ENCODE measurements at regions not wholly inside any gene's neighbourhood (a gene's known extent, or its start where the extent isn't known, plus 50 kb on each side); places are given as distances from the start of the nearest gene placed in this dataset.

DNA sequence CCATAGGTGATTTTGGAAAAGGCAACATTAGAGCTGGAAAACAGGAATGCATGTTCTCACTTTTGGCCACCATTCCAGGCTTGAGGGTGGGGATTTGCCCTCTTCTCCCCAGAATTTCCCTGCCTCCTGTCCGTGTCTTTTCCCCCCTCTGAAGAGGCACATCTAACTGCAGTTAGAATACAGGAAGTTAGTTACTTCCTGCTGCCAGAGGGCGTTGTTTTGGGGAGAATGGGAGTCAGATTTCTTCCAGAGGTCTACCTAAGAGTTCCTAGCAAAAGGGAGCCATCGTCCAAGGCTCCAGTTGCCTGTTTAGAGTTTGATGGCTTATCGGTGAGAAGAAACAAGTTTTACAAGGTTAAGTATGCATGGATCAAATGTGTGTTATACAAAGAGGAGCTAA, 112.8 kb upstream of the IGF1 start:
- intact Hi-C loops (cut with micrococcal nuclease): no loop called here
- Histone ChIP-seq H2BK20ac (ENCODE audit: low read depth, low read length) (no peak overlapping the region), H3K4me2 (ENCODE audit: low read depth, low read length) (no peak overlapping the region), H3K9ac (ENCODE audit: low read depth, low read length) (no peak overlapping the region), H2AK5ac (ENCODE audit: low read depth, low read length) (no peak overlapping the region), H4K91ac (ENCODE audit: insufficient read depth, low read depth, low read length) (no peak overlapping the region), H3K79me1 (ENCODE audit: low read depth in 1 of 2, low read length in 2 of 2) (no peaks in the 10 kb centered on the region), H3K4me1 (ENCODE audit: control insufficient read depth, insufficient read depth, low read length) (no peaks in the 10 kb centered on the region), H2AK9ac (replicated peaks; ENCODE audit: low read depth, low read length, poor library complexity) (no peak overlapping the region), H3K23ac (ENCODE audit: low read depth, low read length) (no peak overlapping the region), H3K36me3 (ENCODE audit: control insufficient read depth, insufficient read depth, low read length) (no peaks in the 10 kb centered on the region), H2BK15ac (ENCODE audit: low read depth, low read length) (no peak overlapping the region), H3K9me1 (ENCODE audit: insufficient read depth, low read length) (no peaks in the 10 kb centered on the region), H3K9me3 (ENCODE audit: control insufficient read depth, insufficient read depth, low read length) (no peaks in the 10 kb centered on the region), H2AFZ (replicated peaks; ENCODE audit: low read length, poor library complexity) (no peak overlapping the region), H2BK5ac (ENCODE audit: low read depth, low read length, poor library complexity, severe bottlenecking) (no peak overlapping the region), H3K14ac (replicated peaks; ENCODE audit: low read depth, low read length) (no peak overlapping the region), H3K56ac (ENCODE audit: extremely low read depth, insufficient read depth, low read length) (no peak overlapping the region), H3K18ac (ENCODE audit: low read depth, low read length) (no peak overlapping the region), H3K4ac (ENCODE audit: low read depth, low read length) (no peak overlapping the region), H2BK120ac (ENCODE audit: low read depth, low read length) (no peak overlapping the region), H4K8ac (ENCODE audit: low read depth in 2 of 2, low read length in 2 of 2) (no peak overlapping the region), H3K27me3 (ENCODE audit: control insufficient read depth, insufficient read depth, low read length) (peaks cover 1% of the 10 kb centered on the region; the same call in 1 of the 2 replicates), H3K27ac (ENCODE audit: insufficient read depth, low read length) (no peak overlapping the region), H4K20me1 (ENCODE audit: insufficient read depth, low read length) (no peaks in the 10 kb centered on the region), H4K5ac (ENCODE audit: low read depth, low read length) (no peak overlapping the region), H3K4me3 (ENCODE audit: insufficient read depth, low read depth, low read length) (no peak overlapping the region)
- no peak for ATAC-seq (ENCODE audit: low read depth)
- BruUV-seq (replicated peaks): no TSS peak
- DNase-seq: no peak
- dilution Hi-C loops (cut with HindIII; ENCODE audit: low sequenced_read_pairs, unreplicated experiment): no loop called here
- no CpG with 5 or more reads among the region's 4 CpGs for WGBS, 2 experiments (ENCODE audit: extremely low coverage in 2 of 2, insufficient read length in 1 of 2)
- TF ChIP-seq ELK1 (IDR thresholded peaks at IDR 0.05; ENCODE audit: borderline replicate concordance, low read depth, low read length) (no peak), RFX5 (IDR thresholded peaks at IDR 0.05; ENCODE audit: low read depth, low read length) (no peak), RAD21 (IDR thresholded peaks at IDR 0.05; ENCODE audit: low read length) (no peak), CHD1 (IDR thresholded peaks at IDR 0.05; ENCODE audit: low read depth, low read length) (no peak), MXI1 (IDR thresholded peaks at IDR 0.05; ENCODE audit: borderline replicate concordance, low read depth, low read length) (no peak), NFE2L2 (IDR thresholded peaks at IDR 0.05; ENCODE audit: low read depth, low read length) (no peak), MAZ (IDR thresholded peaks at IDR 0.05; ENCODE audit: borderline replicate concordance, low read depth, low read length) (no peak), POLR2A (IDR thresholded peaks at IDR 0.05; ENCODE audit: low read depth, low read length) (no peak), BHLHE40 (IDR thresholded peaks at IDR 0.05; ENCODE audit: low read depth, low read length) (no peak), RCOR1 (IDR thresholded peaks at IDR 0.05; ENCODE audit: insufficient replicate concordance, low read length) (no peak), SMC3 (IDR thresholded peaks at IDR 0.05; ENCODE audit: low read depth, low read length) (no peak), MAFK (IDR thresholded peaks at IDR 0.05; ENCODE audit: low read depth, low read length) (no peak), FOS (IDR thresholded peaks at IDR 0.05; ENCODE audit: low read depth, low read length) (no peak), CEBPB (IDR thresholded peaks at IDR 0.05; ENCODE audit: low read depth, low read length) (no peak)
- TF ChIP-seq, protein P1, sequence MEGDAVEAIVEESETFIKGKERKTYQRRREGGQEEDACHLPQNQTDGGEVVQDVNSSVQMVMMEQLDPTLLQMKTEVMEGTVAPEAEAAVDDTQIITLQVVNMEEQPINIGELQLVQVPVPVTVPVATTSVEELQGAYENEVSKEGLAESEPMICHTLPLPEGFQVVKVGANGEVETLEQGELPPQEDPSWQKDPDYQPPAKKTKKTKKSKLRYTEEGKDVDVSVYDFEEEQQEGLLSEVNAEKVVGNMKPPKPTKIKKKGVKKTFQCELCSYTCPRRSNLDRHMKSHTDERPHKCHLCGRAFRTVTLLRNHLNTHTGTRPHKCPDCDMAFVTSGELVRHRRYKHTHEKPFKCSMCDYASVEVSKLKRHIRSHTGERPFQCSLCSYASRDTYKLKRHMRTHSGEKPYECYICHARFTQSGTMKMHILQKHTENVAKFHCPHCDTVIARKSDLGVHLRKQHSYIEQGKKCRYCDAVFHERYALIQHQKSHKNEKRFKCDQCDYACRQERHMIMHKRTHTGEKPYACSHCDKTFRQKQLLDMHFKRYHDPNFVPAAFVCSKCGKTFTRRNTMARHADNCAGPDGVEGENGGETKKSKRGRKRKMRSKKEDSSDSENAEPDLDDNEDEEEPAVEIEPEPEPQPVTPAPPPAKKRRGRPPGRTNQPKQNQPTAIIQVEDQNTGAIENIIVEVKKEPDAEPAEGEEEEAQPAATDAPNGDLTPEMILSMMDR (conservative IDR thresholded peaks at IDR 0.05; ENCODE audit: low read depth, low read length): no peak
- TF ChIP-seq, protein P2, sequence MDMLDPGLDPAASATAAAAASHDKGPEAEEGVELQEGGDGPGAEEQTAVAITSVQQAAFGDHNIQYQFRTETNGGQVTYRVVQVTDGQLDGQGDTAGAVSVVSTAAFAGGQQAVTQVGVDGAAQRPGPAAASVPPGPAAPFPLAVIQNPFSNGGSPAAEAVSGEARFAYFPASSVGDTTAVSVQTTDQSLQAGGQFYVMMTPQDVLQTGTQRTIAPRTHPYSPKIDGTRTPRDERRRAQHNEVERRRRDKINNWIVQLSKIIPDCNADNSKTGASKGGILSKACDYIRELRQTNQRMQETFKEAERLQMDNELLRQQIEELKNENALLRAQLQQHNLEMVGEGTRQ (IDR thresholded peaks at IDR 0.05; ENCODE audit: low read depth, low read length): no peak
- in situ Hi-C loops (cut with MboI; ENCODE audit: low sequenced_read_pairs): no loop called here
- ChIA-PET POLR2A (ENCODE audit: unreplicated experiment) (no interaction called here), CTCF (no interaction called here)
